Activated CD8-positive, alpha-beta T cell treated with anti-CD3 and anti-CD28 coated beads for 36 hours (primary cell): ENCODE measurements at regions not wholly inside any gene's neighbourhood (a gene's known extent, or its start where the extent isn't known, plus 50 kb on each side); places are given as distances from the start of the nearest gene placed in this dataset.

Source experiments
- ATAC-seq: fragments of 200-7000 bp; cut with Tn5 transposase; one replicate; pipeline ENCODE4 v1.10.0; 2021; ENCODE audit warnings: mild to moderate bottlenecking, moderate library complexity
- CTCF ChIA-PET: fragments of 350-600 bp; sonication (Branson Sonifier 250); formaldehyde crosslinking; loops from one replicate; lab custom pipeline; 2021; ENCODE audit warnings: antibody characterized with exemption; lab: Charles Lee
- POLR2A ChIA-PET: fragments of 350-600 bp; sonication (Branson Sonifier 250); formaldehyde crosslinking; loops from one replicate; lab custom pipeline; 2021; ENCODE audit warnings: antibody characterized with exemption; lab: Charles Lee
- DNase-seq: peaks from one replicate; pipeline ENCODE4 v3.0.0-alpha.2; 2020
- H3K27ac Mint-ChIP-seq: one replicate; pipeline ENCODE4 v1.8.0; 2021; ENCODE audit warnings: mild to moderate bottlenecking, mixed read lengths
- H3K27me3 Mint-ChIP-seq: one replicate; pipeline ENCODE4 v1.8.0; 2021; ENCODE audit warnings: mixed read lengths
- H3K36me3 Mint-ChIP-seq: one replicate; pipeline ENCODE4 v1.8.0; 2021; ENCODE audit warnings: low read depth, mixed read lengths
- H3K4me1 Mint-ChIP-seq: one replicate; pipeline ENCODE4 v1.8.0; 2021; ENCODE audit warnings: low read depth, mixed read lengths
- H3K4me3 Mint-ChIP-seq: one replicate; pipeline ENCODE4 v1.8.0; 2021; ENCODE audit warnings: mild to moderate bottlenecking, moderate library complexity, mixed read lengths
- H3K9me3 Mint-ChIP-seq: one replicate; pipeline ENCODE4 v1.8.0; 2021; ENCODE audit warnings: mixed read lengths
- intact Hi-C: fragments of 100-400 bp; cut with micrococcal nuclease; formaldehyde crosslinking; loops from one replicate; pipeline ENCODE4 v1.10.0; 2022
- TF ChIP-seq, protein P1 (sequence below): fragments of 200-600 bp; IDR thresholded peaks from one replicate; pipeline ENCODE4 v1.8.0; 2022; ENCODE audit warnings: antibody characterized with exemption, mild to moderate bottlenecking

DNA sequence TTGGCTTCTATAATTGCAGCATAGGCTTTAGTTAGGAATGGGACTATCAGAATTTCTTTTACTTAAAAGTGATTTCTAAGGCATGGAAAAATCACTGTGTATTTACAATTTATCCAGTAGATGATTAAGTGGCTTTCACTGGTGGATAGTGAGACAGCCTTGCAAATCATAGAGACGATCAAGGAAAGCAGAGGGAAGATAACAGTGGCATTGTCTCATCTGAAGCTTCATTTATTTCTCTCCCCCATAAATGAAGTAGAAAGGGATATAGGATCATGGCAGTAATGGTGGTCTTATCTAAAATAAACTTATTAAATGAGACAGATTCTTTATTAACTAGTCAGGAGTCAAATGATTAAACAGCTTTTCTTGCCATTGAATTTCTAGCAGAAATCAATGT is 224.2 kb upstream of the ANO5 start:
- Mint-ChIP-seq H3K4me3 (no peak overlapping the region), H3K4me1 (no peaks in the 10 kb centered on the region), H3K9me3 (peaks cover 3% of the 10 kb centered on the region), H3K36me3 (no peaks in the 10 kb centered on the region), H3K27me3 (no peaks in the 10 kb centered on the region), H3K27ac (no peak overlapping the region)
- CTCF ChIA-PET = no interaction called here
- POLR2A ChIA-PET = no interaction called here
- TF ChIP-seq, protein P1, sequence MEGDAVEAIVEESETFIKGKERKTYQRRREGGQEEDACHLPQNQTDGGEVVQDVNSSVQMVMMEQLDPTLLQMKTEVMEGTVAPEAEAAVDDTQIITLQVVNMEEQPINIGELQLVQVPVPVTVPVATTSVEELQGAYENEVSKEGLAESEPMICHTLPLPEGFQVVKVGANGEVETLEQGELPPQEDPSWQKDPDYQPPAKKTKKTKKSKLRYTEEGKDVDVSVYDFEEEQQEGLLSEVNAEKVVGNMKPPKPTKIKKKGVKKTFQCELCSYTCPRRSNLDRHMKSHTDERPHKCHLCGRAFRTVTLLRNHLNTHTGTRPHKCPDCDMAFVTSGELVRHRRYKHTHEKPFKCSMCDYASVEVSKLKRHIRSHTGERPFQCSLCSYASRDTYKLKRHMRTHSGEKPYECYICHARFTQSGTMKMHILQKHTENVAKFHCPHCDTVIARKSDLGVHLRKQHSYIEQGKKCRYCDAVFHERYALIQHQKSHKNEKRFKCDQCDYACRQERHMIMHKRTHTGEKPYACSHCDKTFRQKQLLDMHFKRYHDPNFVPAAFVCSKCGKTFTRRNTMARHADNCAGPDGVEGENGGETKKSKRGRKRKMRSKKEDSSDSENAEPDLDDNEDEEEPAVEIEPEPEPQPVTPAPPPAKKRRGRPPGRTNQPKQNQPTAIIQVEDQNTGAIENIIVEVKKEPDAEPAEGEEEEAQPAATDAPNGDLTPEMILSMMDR = no peak
- no peak for ATAC-seq
- intact Hi-C loops = no loop called here
- no peak for DNase-seq

DNA sequence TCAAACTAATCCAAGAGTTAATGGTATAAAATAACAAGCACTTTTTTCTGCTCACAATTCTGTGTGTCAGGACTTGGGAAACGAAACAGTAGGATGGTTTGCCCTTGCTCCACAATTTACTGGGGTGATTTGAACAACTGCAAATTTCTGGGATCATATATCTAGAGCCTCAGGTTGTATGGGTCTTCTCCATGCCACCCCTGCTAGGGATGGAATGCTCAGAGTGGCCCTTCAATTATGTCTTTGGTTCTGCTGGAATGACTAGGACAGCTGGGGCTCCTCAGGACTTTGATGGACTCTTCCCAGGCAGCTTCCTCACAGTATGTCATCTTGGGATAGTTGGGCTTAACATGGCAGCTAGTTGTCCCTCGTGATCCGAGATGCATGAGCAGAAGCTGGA is 223.0 kb upstream of the ANO5 start:
- Mint-ChIP-seq H3K36me3 (no peaks in the 10 kb centered on the region), H3K4me1 (no peaks in the 10 kb centered on the region), H3K4me3 (no peak overlapping the region), H3K27ac (no peak overlapping the region), H3K27me3 (no peaks in the 10 kb centered on the region), H3K9me3 (peaks cover 3% of the 10 kb centered on the region)
- CTCF ChIA-PET = no interaction called here
- TF ChIP-seq, protein P1 = no peak
- POLR2A ChIA-PET = no interaction called here
- intact Hi-C loops = no loop called here
- no peak for DNase-seq
- no peak for ATAC-seq

DNA sequence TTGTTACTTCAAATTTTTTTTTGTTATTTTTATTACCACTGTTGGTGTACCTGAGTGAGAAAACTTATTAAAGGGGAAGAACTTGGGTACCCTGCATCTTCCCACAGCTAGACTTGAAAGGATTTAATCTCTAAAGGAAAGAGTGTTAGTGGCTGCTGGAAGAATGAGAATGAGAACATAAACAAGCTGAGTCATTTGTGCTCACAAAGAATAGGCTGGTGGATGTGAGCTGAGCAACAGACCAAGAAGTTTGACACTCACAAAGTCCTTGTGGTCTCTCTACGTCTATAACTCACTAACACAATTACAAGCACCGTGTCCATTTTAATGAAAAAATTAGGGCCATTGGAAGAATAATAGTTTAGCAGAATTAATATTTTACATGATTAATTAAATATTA is 217.6 kb upstream of the ANO5 start:
- no peak for DNase-seq
- TF ChIP-seq, protein P1 = no peak
- H3K4me1 Mint-ChIP-seq = no peaks in the 10 kb centered on the region
- ChIA-PET CTCF (no interaction called here), POLR2A (interaction anchor here (0.6 kb wide), 1 partner anchor 617 kb away, joined by 3 read pairs; no protein-coding TSS in a partner anchor)
- intact Hi-C loops = no loop called here
- ATAC-seq = no peak
- no peak overlapping the region for H3K4me3 Mint-ChIP-seq
- peaks cover 2% of the 10 kb centered on the region for H3K9me3 Mint-ChIP-seq
- H3K36me3 Mint-ChIP-seq = no peaks in the 10 kb centered on the region
- H3K27ac Mint-ChIP-seq = no peak overlapping the region
- H3K27me3 Mint-ChIP-seq = no peaks in the 10 kb centered on the region

DNA sequence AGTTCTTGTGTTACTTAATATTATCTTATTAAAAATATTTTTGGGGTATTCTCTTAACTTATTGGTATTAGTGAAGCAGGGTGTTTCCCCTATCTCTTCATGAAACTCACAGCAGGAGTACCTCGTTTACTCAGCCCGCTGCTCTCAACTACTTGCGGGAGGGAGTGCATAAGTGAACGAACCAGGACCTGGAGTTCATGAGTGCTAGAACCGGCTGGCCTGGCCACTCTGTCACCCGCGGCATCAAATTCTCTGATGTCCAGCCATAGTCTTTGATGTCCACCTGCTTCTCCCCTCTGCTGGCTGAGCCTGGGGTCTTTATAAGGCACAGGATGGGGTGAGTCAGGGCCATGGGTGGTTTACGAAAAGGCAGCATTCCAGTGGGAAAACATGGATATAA is 216.7 kb upstream of the ANO5 start:
- ChIA-PET CTCF (no interaction called here), POLR2A (no interaction called here)
- no peaks in the 10 kb centered on the region for H3K27me3 Mint-ChIP-seq
- intact Hi-C loops = no loop called here
- DNase-seq (no peak), ATAC-seq (no peak)
- peaks cover 2% of the 10 kb centered on the region for H3K9me3 Mint-ChIP-seq
- no peak overlapping the region for H3K27ac Mint-ChIP-seq
- no peaks in the 10 kb centered on the region for H3K36me3 Mint-ChIP-seq
- TF ChIP-seq, protein P1 = no peak
- H3K4me1 Mint-ChIP-seq = no peaks in the 10 kb centered on the region
- no peak overlapping the region for H3K4me3 Mint-ChIP-seq

DNA sequence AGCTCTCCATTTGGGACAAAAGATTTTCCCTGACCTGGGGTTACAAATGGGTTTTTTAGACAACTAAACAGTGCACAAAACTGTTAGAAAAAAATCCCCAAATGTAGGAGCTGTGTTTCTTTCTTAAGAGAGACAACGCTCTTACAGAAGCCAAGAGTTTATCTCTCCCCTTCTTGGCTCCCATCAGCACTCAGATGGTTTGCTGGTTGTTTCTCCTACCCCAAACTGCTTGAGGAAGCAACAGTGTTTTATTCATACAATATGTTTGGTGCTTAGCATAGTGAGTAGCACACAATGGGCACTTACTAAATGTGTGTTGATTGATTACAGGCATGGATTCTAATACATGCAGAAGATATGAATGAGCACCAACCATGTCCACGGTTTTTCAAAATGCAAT is 209.5 kb upstream of the ANO5 start:
- Mint-ChIP-seq H3K4me1 (no peaks in the 10 kb centered on the region), H3K4me3 (no peak overlapping the region), H3K9me3 (peaks cover 2% of the 10 kb centered on the region), H3K36me3 (no peaks in the 10 kb centered on the region), H3K27me3 (no peaks in the 10 kb centered on the region), H3K27ac (no peak overlapping the region)
- TF ChIP-seq, protein P1 = no peak
- POLR2A ChIA-PET = no interaction called here
- ATAC-seq (no peak), DNase-seq (no peak)
- CTCF ChIA-PET = no interaction called here
- intact Hi-C loops = no loop called here
